Dermis microvascular lymphatic vessel endothelial cell (primary cell): ENCODE measurements at regions not wholly inside any gene's neighbourhood (a gene's known extent, or its start where the extent isn't known, plus 50 kb on each side); places are given as distances from the start of the nearest gene placed in this dataset.

Experiments
- DNase-seq, 2 donors: peaks; one replicate each; pipeline versions ENCODE4 v3.0.0 to v3.0.0-alpha.2; 2010; ENCODE audit warnings: low read depth in 2 of 2

GRCh38 chr2:861655-862354, 88.8 kb upstream of the SNTG2 start:
- DNase-seq, result no peak

DNA sequence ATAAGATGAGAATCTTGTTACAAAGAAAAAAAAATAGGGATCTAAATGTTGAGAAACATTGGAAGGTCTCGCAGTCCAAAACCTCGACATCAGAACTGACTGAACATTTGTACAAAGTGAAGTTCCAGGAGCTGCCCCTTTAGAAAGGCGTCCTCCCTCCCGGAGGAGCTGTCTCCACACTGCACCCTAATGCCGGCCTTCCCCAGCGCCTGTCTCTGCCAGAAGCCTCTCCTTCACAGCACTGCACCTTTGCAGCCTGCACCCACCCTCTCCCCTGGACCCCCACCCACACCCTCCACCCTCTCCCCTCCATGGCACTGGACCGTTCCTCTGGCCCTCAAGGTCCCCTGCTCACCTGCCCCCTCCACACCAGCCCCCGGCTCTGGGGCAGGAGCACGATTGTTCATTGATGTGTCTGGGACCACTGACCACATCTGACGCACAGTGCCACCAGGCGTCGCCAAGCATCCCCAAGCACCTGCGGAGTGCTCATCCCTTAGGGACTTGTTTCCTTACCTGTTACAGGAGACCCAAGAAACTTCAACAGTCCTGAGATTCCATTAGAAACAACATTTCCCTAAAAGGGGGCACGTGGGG, 90.3 kb upstream of the SNTG2 start:
- DNase-seq, result no peak

- no peak for DNase-seq
These were observed 92.0 kb upstream of the SNTG2 start for GRCh38 chr2:858646-859045.

GRCh38 chr2:857937-858336, 92.7 kb upstream of the SNTG2 start:
- no peak for DNase-seq

DNA sequence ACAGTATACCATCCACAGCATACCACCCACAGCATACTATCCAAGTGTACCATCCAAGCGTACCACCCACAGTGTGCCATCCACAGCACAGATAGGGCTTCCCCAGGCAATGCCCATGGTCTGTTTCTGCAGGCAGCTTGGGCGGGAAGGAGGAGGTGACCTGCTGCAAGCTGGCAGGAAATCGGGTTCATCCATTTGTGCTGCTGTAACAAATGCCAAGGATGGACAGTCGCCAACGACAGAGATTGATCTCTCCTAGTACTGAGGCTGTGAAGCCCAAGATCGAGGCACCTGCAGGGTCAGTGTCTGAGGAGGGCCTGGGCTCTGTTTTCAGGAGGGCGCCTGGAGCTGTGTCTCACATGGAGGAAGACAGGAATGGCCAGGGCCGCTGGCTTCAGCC, 93.6 kb upstream of the SNTG2 start:
- no peak for DNase-seq

GRCh38 chr2:856456-856855, 94.2 kb upstream of the SNTG2 start:
- DNase-seq, result no peak

DNA sequence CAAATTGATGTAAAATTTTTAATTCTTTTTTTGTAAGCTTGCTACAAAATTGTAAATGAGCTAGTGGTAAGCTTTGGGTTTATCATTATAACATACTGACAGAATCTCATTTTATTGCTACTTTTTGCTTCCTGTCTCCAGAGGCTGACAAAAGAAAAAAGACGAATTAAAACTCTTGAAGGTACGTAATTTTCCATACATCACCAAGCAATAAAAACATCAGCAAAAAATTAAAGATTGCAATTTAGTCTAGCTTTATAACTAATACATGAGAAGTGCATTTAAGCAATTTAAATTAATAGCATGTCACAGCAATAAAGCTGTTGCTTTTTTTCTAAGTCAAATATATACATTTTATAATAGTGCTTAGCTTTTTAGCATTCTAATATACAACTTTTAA, 94.6 kb upstream of the SNTG2 start:
- no peak for DNase-seq

DNA sequence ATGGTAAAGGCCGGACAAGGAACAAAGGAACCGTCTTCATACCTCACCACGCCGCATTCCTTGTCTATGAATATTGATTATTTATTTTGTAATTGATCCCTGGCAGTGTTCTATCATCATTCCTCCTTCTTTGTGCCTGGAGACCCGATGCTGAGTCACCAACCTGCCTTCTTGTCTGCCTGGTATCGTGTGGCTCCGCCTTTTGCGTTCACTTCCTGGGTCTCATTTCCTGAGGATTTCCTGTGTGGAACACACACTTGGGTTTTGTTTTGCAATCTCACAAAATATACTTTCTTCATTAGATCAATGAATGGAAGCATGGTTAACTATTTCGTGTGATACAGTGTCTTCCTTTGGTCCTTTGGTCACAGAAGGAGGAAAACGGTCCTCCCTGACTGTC, 95.5 kb upstream of the SNTG2 start:
- no peak for DNase-seq

- peak; percentile 18 for DNase-seq
These were observed 96.2 kb upstream of the SNTG2 start for GRCh38 chr2:854460-854859.

- DNase-seq, result no peak
These were observed 97.3 kb upstream of the SNTG2 start for GRCh38 chr2:853203-853870.

GRCh38 chr2:852168-852567, 98.5 kb upstream of the SNTG2 start:
- no peak for DNase-seq

DNA sequence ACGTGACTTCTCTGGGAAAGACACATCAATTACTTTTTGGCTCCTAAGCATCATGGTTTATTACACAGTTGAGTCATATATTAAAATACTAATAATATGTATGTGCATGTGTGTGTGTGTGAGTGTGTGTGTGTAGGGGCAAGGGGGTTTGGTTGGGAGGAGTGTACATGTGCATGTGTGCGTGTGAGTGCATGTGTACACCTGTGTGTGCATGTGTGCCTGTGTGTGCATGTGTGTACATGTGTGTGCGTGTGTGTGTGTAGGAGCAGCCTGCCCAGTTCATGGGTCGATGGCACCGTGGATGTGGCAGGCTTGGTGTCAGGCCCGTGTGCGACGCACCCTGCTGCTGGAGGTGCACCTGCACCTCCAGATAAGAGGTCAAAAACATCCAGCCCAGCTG, 99.0 kb upstream of the SNTG2 start:
- DNase-seq, result no peak

GRCh38 chr2:851078-851477, 99.6 kb upstream of the SNTG2 start:
- DNase-seq, result no peak

DNA sequence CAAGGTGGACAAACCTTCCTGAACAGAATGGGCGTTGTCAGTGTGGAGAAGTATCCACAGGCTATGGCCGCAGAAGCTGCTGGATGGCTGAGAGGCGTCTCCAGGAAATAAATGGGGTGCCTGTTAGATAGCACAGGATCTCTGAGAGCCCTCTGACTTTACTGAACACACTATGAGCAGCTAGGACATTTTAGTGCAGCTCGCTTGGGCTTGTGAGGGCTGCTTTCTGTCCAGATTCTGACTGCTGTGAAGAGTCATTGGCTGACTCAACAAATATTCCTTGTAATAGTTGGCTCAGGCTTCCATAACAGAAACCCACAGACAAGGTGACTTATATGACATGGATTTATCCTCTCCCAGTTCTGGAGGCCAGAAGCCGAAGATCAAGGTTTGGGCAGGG, 100.2 kb upstream of the SNTG2 start:
- no peak for DNase-seq

- no peak for DNase-seq
These were observed 102.5 kb upstream of the SNTG2 start for GRCh38 chr2:848099-848498.

DNA sequence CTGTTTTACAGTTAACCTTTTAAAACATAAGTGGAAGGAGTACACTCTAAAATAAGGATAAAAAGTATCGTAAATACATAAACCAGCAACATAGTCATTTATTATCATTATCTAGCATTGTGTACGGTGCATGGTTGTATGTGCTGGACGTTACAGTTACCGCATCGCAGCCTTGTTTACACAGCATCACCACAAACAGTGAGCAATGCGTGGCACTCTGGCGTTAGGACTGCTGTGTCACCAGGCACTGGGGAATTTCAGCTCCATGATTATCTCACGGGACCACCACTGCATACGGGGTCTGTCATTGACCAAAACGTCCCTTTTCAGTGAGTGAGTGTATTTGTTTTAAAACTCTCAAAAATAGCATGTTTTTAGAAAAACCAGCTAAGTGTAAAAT, 103.0 kb upstream of the SNTG2 start:
- no peak for DNase-seq

GRCh38 chr2:844715-845114, 105.9 kb upstream of the SNTG2 start:
- no peak for DNase-seq

DNA sequence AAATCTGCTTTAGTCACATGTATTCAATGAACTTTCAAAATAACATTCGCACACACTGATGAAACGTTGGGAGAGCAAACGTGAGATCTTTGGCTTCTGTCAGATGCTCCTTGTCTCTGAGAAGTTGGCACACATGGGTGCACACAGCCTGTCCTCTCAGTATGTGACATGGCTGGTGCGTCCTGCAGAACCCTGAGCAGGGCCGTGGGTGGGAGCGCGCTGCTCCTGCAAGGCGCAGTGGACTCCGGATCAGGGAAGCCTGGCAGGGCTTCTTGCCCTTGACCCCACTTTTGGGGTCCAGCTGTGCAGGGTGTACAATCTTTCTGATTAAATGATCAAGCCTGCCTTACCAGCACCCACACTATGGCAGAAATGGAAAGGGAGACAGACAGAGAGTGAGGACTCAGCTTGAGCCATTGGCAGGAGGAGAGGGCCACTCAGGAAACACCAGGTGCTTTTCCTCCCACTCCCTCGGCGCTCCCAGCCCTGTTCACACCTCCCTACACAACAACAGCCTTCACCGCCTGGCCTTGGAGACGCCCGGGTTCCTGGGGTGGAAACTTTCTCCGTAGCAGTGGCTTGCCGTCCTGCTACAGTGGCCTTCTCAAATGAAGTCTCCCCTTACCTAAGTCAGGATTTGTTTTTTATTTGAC, 108.4 kb upstream of the SNTG2 start:
- no peak for DNase-seq

DNA sequence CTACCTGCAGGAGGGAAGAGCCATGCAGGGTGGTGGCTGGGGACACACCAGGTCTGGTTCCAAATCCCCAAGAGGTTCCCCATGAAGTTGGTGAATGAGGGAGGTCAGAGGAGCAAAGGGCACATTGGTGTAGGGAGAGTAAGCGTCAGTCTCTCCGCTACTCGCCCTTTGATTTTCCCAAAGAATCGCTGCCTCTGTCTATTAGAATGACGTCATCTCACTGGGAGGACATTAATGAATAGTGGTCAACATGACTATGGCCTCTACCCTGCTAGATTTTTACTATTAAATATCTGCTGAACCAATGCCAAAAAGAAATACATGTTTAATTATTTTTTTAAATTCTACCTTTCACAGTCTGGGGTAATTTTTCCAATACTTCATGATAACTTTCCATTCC, 109.6 kb upstream of the SNTG2 start:
- no peak for DNase-seq

DNA sequence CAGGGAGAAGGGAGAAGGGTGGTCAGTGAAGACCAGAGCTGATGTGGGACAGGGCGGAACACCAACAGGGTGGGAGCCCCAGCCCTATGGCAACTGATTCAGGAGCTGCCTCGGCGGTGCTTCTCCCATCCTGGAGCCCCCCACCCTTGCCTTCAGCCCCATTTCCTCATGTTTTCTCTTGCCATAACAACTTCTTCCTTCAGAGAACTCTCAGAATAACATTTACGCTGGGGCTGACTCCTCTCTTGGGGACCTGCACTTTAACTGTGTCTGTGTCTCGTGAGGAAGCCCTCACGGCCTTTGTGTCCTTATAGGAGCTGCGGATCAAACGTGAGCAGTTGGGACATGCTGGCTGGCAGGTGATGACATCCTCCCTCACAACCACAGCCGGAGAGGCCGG, 116.4 kb upstream of the SNTG2 start:
- no peak for DNase-seq

- no peak for DNase-seq
These were observed 117.5 kb upstream of the SNTG2 start for GRCh38 chr2:833180-833579.

- DNase-seq, result no peak
These were observed 118.0 kb upstream of the SNTG2 start for GRCh38 chr2:832635-833034.

DNA sequence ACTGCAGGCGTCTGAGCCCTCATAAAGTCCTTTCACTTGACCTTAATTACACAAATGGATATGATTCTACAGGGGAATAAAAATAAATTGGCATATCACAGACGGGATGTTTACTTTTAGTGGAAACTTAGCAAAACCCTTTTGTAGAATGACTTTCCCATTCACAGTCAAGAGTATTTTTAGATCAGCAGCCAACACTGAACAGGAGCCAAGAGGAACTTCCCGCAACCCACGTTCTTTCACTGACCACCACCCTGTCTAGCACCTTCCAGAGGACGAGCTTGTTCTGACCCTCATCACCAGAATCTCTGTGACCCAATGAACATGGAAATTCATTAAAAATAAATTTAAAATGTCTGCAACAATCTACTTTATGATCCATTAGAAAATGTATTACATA, 119.0 kb upstream of the SNTG2 start:
- no peak for DNase-seq
